NCI-H510A treated with DMSO at 0.1 percent for 48 hours (cell line): ENCODE measurements at regions not wholly inside any gene's neighbourhood (a gene's known extent, or its start where the extent isn't known, plus 50 kb on each side); places are given as distances from the start of the nearest gene placed in this dataset.

ENCODE experiments used
- DNase-seq: peaks from one replicate; lab custom pipeline; 2025; lab: John Stamatoyannopoulos, UW

- no peak for DNase-seq
These were observed 135.4 kb upstream of the LARGE1 start for GRCh38 chr22:34055525-34056200.

- DNase-seq = no peak
These were observed 137.4 kb upstream of the LARGE1 start for GRCh38 chr22:34057726-34058125.

GRCh38 chr22:34064696-34065095 lies 144.4 kb upstream of the LARGE1 start:
- no peak for DNase-seq

- DNase-seq = no peak
These were observed 146.8 kb upstream of the LARGE1 start for GRCh38 chr22:34067031-34067430.

GRCh38 chr22:34068001-34068400 lies 147.7 kb upstream of the LARGE1 start:
- DNase-seq = peak; percentile 1

- no peak for DNase-seq
These were observed 149.8 kb upstream of the LARGE1 start for GRCh38 chr22:34070051-34070450.

- DNase-seq = no peak
These were observed 150.3 kb upstream of the LARGE1 start for GRCh38 chr22:34070531-34070930.

GRCh38 chr22:34072585-34072984 lies 152.3 kb upstream of the LARGE1 start:
- DNase-seq = no peak

- no peak for DNase-seq
These were observed 160.2 kb upstream of the LARGE1 start for GRCh38 chr22:34080433-34080832.

GRCh38 chr22:34096770-34097169 lies 176.5 kb upstream of the LARGE1 start:
- DNase-seq = no peak

GRCh38 chr22:34099278-34099677 lies 179.0 kb upstream of the LARGE1 start:
- no peak for DNase-seq

- DNase-seq = no peak
These were observed 182.4 kb upstream of the LARGE1 start for GRCh38 chr22:34102633-34103032.

- peak; percentile 56 for DNase-seq
These were observed 185.3 kb upstream of the LARGE1 start for GRCh38 chr22:34105461-34106062.

- DNase-seq = no peak
These were observed 187.9 kb upstream of the LARGE1 start for GRCh38 chr22:34108168-34108567.

- DNase-seq = peak; percentile 20
These were observed 191.0 kb upstream of the LARGE1 start for GRCh38 chr22:34111210-34111824.

GRCh38 chr22:34113381-34113780 lies 193.1 kb upstream of the LARGE1 start:
- DNase-seq = no peak

GRCh38 chr22:34114406-34114805 lies 194.1 kb upstream of the LARGE1 start:
- no peak for DNase-seq

GRCh38 chr22:34115722-34116121 lies 195.4 kb upstream of the LARGE1 start:
- DNase-seq = no peak

- DNase-seq = no peak
These were observed 195.8 kb upstream of the LARGE1 start for GRCh38 chr22:34116126-34116525.

GRCh38 chr22:34122042-34122441 lies 201.8 kb upstream of the LARGE1 start:
- DNase-seq = no peak

GRCh38 chr22:34129691-34130486 lies 209.6 kb upstream of the LARGE1 start:
- DNase-seq = no peak

- no peak for DNase-seq
These were observed 215.5 kb upstream of the LARGE1 start for GRCh38 chr22:34135749-34136148.

GRCh38 chr22:34150023-34150422 lies 229.7 kb upstream of the LARGE1 start:
- DNase-seq = no peak
